Vagina (tissue), 2 donors: ENCODE measurements at regions not wholly inside any gene's neighbourhood (a gene's known extent, or its start where the extent isn't known, plus 50 kb on each side); places are given as distances from the start of the nearest gene placed in this dataset.
"Not testable (repeated sequence)": the region's sequence is repeated elsewhere in the genome, so short reads cannot be mapped to it uniquely, and the experiment has no call there.

ENCODE experiments used
- DNase-seq, 2 donors: peaks; one replicate each; pipeline ENCODE4 v3.0.0-alpha.2; 2017; ENCODE audit errors: extremely low spot score in 2 of 2
- H3K27ac ChIP-seq: fragments of 200-600 bp; sonication (generic); one replicate; pipeline ENCODE4 v1.5.1; 2019
- H3K27me3 ChIP-seq: fragments of 200-600 bp; sonication (generic); one replicate; pipeline ENCODE4 v1.5.1; 2019
- H3K36me3 ChIP-seq, 2 donors: fragments of 200-600 bp; sonication (generic); one replicate each; pipeline ENCODE4 v1.5.1; 2017 to 2019
- H3K4me1 ChIP-seq: fragments of 200-600 bp; sonication (generic); one replicate; pipeline ENCODE4 v1.5.1; 2019
- H3K4me3 ChIP-seq, 2 donors: fragments of 200-600 bp; sonication (generic); 1 replicate in 1 of 2; 2 replicates in 1 of 2; pipeline ENCODE4 v1.5.1; 2016 to 2019
- H3K9me3 ChIP-seq: fragments of 200-600 bp; sonication (generic); one replicate; pipeline ENCODE4 v1.5.1; 2019
- CTCF ChIP-seq, 3 experiments: fragments of 450-650 bp in 2 of 3; fragments of 200-600 bp in 1 of 3; sonication (generic) in 1 of 3; IDR thresholded peaks; one replicate each; pipeline ENCODE4 v1.5.1; 2017 to 2019; ENCODE audit warnings: antibody characterized with exemption in 3 of 3, mild to moderate bottlenecking in 2 of 3, moderate library complexity in 2 of 3
- POLR2A ChIP-seq, 2 donors: fragments of 450-650 bp; IDR thresholded peaks; one replicate each; pipeline ENCODE4 v1.6.1; 2017; ENCODE audit warnings: antibody characterized with exemption in 2 of 2, mild to moderate bottlenecking in 2 of 2, moderate library complexity in 2 of 2
- POLR2AphosphoS5 ChIP-seq, 2 donors: sonication (generic); formaldehyde crosslinking; IDR thresholded peaks; one replicate each; pipeline ENCODE4 v1.9.0; 2017; ENCODE audit warnings: antibody characterized with exemption in 2 of 2, mild to moderate bottlenecking in 2 of 2, low read depth in 1 of 2; ENCODE audit not compliant: insufficient read depth in 1 of 2
- intact Hi-C: fragments of 100-400 bp; cut with DNase I; formaldehyde crosslinking; loops from one replicate; pipeline ENCODE4 v1.15.1; 2023

GRCh38 chr1:29624320-29625083, 388.2 kb downstream of the PTPRU start:
- no peak overlapping the region for H3K27ac ChIP-seq
- H3K9me3 ChIP-seq, result no peaks in the 10 kb centered on the region
- no peaks in the 10 kb centered on the region for H3K4me1 ChIP-seq
- no peaks in the 10 kb centered on the region for H3K36me3 ChIP-seq
- H3K27me3 ChIP-seq, result no peaks in the 10 kb centered on the region
- H3K4me3 ChIP-seq, result no peak overlapping the region
- DNase-seq, result peak in 1 of 2 donors; percentile 44
- TF ChIP-seq POLR2A (IDR thresholded peaks at IDR 0.05) (no peak), CTCF (IDR thresholded peaks at IDR 0.05) (no peak), POLR2AphosphoS5 (IDR thresholded peaks at IDR 0.05; ENCODE audit: insufficient read depth in 1 of 2, low read depth in 1 of 2) (no peak)
- intact Hi-C loops, result no loop called here

- Histone ChIP-seq H3K27ac (no peak overlapping the region), H3K4me1 (no peaks in the 10 kb centered on the region), H3K36me3 (no peaks in the 10 kb centered on the region), H3K4me3 (no peak overlapping the region), H3K9me3 (no peaks in the 10 kb centered on the region), H3K27me3 (no peaks in the 10 kb centered on the region)
- intact Hi-C loops, result no loop called here
- DNase-seq, result peak in 1 of 2 donors; percentile 29
- no peak for TF ChIP-seq POLR2A (IDR thresholded peaks at IDR 0.05)
- no peak for TF ChIP-seq POLR2AphosphoS5 (IDR thresholded peaks at IDR 0.05; ENCODE audit: insufficient read depth in 1 of 2, low read depth in 1 of 2)
- no peak for TF ChIP-seq CTCF (IDR thresholded peaks at IDR 0.05)
Measured at GRCh38 chr1:29623501-29623900, 387.2 kb downstream of the PTPRU start.

- peak; percentile 25 to 64 for DNase-seq
- TF ChIP-seq POLR2A (IDR thresholded peaks at IDR 0.05) (no peak), CTCF (IDR thresholded peaks at IDR 0.05) (no peak), POLR2AphosphoS5 (IDR thresholded peaks at IDR 0.05; ENCODE audit: insufficient read depth in 1 of 2, low read depth in 1 of 2) (no peak)
- H3K36me3 ChIP-seq, result no peaks in the 10 kb centered on the region
- no peaks in the 10 kb centered on the region for H3K4me1 ChIP-seq
- H3K9me3 ChIP-seq, result no peaks in the 10 kb centered on the region
- H3K4me3 ChIP-seq, result no peak overlapping the region
- no peak overlapping the region for H3K27ac ChIP-seq
- no peaks in the 10 kb centered on the region for H3K27me3 ChIP-seq
- intact Hi-C loops, result no loop called here
Measured at GRCh38 chr1:29621826-29622435, 385.6 kb downstream of the PTPRU start.

GRCh38 chr1:29620631-29621030, 384.3 kb downstream of the PTPRU start:
- no peaks in the 10 kb centered on the region for H3K4me1 ChIP-seq
- no peaks in the 10 kb centered on the region for H3K36me3 ChIP-seq
- intact Hi-C loops, result no loop called here
- H3K27ac ChIP-seq, result no peak overlapping the region
- TF ChIP-seq CTCF (IDR thresholded peaks at IDR 0.05) (no peak), POLR2AphosphoS5 (IDR thresholded peaks at IDR 0.05; ENCODE audit: insufficient read depth in 1 of 2, low read depth in 1 of 2) (no peak), POLR2A (IDR thresholded peaks at IDR 0.05) (no peak)
- DNase-seq, result peak; percentile 27 to 46
- H3K9me3 ChIP-seq, result no peaks in the 10 kb centered on the region
- no peak overlapping the region for H3K4me3 ChIP-seq
- H3K27me3 ChIP-seq, result no peaks in the 10 kb centered on the region

- Histone ChIP-seq H3K4me3 (no peak overlapping the region), H3K27me3 (no peaks in the 10 kb centered on the region), H3K36me3 (no peaks in the 10 kb centered on the region), H3K4me1 (no peaks in the 10 kb centered on the region), H3K9me3 (no peaks in the 10 kb centered on the region), H3K27ac (no peak overlapping the region)
- intact Hi-C loops, result no loop called here
- TF ChIP-seq POLR2AphosphoS5 (IDR thresholded peaks at IDR 0.05; ENCODE audit: insufficient read depth in 1 of 2, low read depth in 1 of 2) (no peak), POLR2A (IDR thresholded peaks at IDR 0.05) (no peak), CTCF (IDR thresholded peaks at IDR 0.05) (no peak)
- DNase-seq, result no peak
Measured at GRCh38 chr1:29607236-29607635, 370.9 kb downstream of the PTPRU start.

GRCh38 chr1:29604796-29605195, 368.5 kb downstream of the PTPRU start:
- H3K27me3 ChIP-seq, H3K36me3 ChIP-seq, H3K9me3 ChIP-seq, H3K4me3 ChIP-seq, H3K27ac ChIP-seq, intact Hi-C loops, H3K4me1 ChIP-seq: not testable (repeated sequence)
- DNase-seq, result peak in 1 of 2 donors; percentile 13
